Endothelial cell (in vitro differentiated cells): ENCODE measurements at regions not wholly inside any gene's neighbourhood (a gene's known extent, or its start where the extent isn't known, plus 50 kb on each side); places are given as distances from the start of the nearest gene placed in this dataset.

Source experiments
- DNase-seq: peaks from one replicate; pipeline ENCODE4 v3.0.0; 2021; ENCODE audit warnings: low spot score
- H3K27ac Mint-ChIP-seq: one replicate; pipeline ENCODE4 v1.8.0; 2021; ENCODE audit warnings: mixed read lengths, inconsistent platforms; ENCODE audit not compliant: unreplicated experiment
- H3K27me3 Mint-ChIP-seq: one replicate; pipeline ENCODE4 v1.8.0; 2021; ENCODE audit warnings: mild to moderate bottlenecking, moderate library complexity, mixed read lengths, inconsistent platforms; ENCODE audit not compliant: unreplicated experiment
- H3K36me3 Mint-ChIP-seq: one replicate; pipeline ENCODE4 v1.8.0; 2021; ENCODE audit warnings: mild to moderate bottlenecking, low read depth, mixed read lengths, inconsistent platforms; ENCODE audit not compliant: unreplicated experiment
- H3K4me1 Mint-ChIP-seq: one replicate; pipeline ENCODE4 v1.8.0; 2021; ENCODE audit warnings: mild to moderate bottlenecking, mixed read lengths, inconsistent platforms; ENCODE audit not compliant: unreplicated experiment
- H3K4me3 Mint-ChIP-seq: one replicate; pipeline ENCODE4 v1.8.0; 2021; ENCODE audit warnings: mild to moderate bottlenecking, mixed read lengths, inconsistent platforms; ENCODE audit not compliant: unreplicated experiment
- H3K9me3 Mint-ChIP-seq: one replicate; pipeline ENCODE4 v1.8.0; 2021; ENCODE audit warnings: mixed read lengths, inconsistent platforms; ENCODE audit not compliant: unreplicated experiment
- CTCF ChIP-seq: fragments of 200-600 bp; sonication (generic); IDR thresholded peaks from one replicate; pipeline ENCODE4 v1.5.0; 2021; ENCODE audit warnings: antibody characterized with exemption; ENCODE audit not compliant: unreplicated experiment

GRCh38 chr5:130335117-130335516 is 430.9 kb downstream of the CHSY3 start:
- Mint-ChIP-seq H3K27me3 (peaks cover under 1% of the 10 kb centered on the region), H3K4me1 (peaks cover 10% of the 10 kb centered on the region), H3K9me3 (no peaks in the 10 kb centered on the region), H3K4me3 (no peak overlapping the region), H3K27ac (no peak overlapping the region), H3K36me3 (peaks cover 6% of the 10 kb centered on the region)
- TF ChIP-seq CTCF, result no peak
- no peak for DNase-seq

GRCh38 chr5:130333089-130333488 is 428.8 kb downstream of the CHSY3 start:
- peaks cover 7% of the 10 kb centered on the region for H3K9me3 Mint-ChIP-seq
- no peak for TF ChIP-seq CTCF
- H3K4me3 Mint-ChIP-seq, result no peak overlapping the region
- peaks cover 10% of the 10 kb centered on the region for H3K4me1 Mint-ChIP-seq
- peaks cover 1% of the 10 kb centered on the region for H3K27me3 Mint-ChIP-seq
- peaks cover 13% of the 10 kb centered on the region for H3K36me3 Mint-ChIP-seq
- no peak for DNase-seq
- H3K27ac Mint-ChIP-seq, result no peak overlapping the region

- DNase-seq, result no peak
- Mint-ChIP-seq H3K27me3 (peaks cover 1% of the 10 kb centered on the region), H3K4me1 (peaks cover 10% of the 10 kb centered on the region), H3K4me3 (no peak overlapping the region), H3K27ac (no peak overlapping the region), H3K36me3 (peaks cover 13% of the 10 kb centered on the region), H3K9me3 (peaks cover 7% of the 10 kb centered on the region)
- no peak for TF ChIP-seq CTCF
Observed at GRCh38 chr5:130331332-130331731, 427.1 kb downstream of the CHSY3 start.

GRCh38 chr5:130324953-130325671 is 420.8 kb downstream of the CHSY3 start:
- DNase-seq, result no peak
- H3K9me3 Mint-ChIP-seq, result peaks cover 7% of the 10 kb centered on the region
- peaks cover 16% of the 10 kb centered on the region for H3K36me3 Mint-ChIP-seq
- peaks cover 2% of the 10 kb centered on the region for H3K27me3 Mint-ChIP-seq
- H3K4me1 Mint-ChIP-seq, result no peaks in the 10 kb centered on the region
- H3K27ac Mint-ChIP-seq, result no peak overlapping the region
- no peak overlapping the region for H3K4me3 Mint-ChIP-seq
- no peak for TF ChIP-seq CTCF

GRCh38 chr5:130323804-130324454 is 419.7 kb downstream of the CHSY3 start:
- H3K4me3 Mint-ChIP-seq, result peak overlapping the region; percentile 19
- DNase-seq, result no peak

More at GRCh38 chr5:130323804-130324454, 419.7 kb downstream of the CHSY3 start:
- Mint-ChIP-seq H3K27me3 (peaks cover 2% of the 10 kb centered on the region), H3K27ac (no peak overlapping the region), H3K36me3 (peaks cover 8% of the 10 kb centered on the region), H3K4me1 (no peaks in the 10 kb centered on the region), H3K9me3 (no peaks in the 10 kb centered on the region)
- TF ChIP-seq CTCF, result no peak
